Activated T-helper 1 cell treated with anti-CD3 and anti-CD28 coated beads, Interleukin-12 subunit alpha, Interleukin-12 subunit beta, Interleukin-2, Interleukin-4 antibody, amounts not matched to agents 30 ng/mL and 10 ng/mL and 1 ng/mL, durations not matched to agents 14 hours and 24 hours and 36 hours (primary cell): ENCODE measurements at regions not wholly inside any gene's neighbourhood (a gene's known extent, or its start where the extent isn't known, plus 50 kb on each side); places are given as distances from the start of the nearest gene placed in this dataset.

Experiments
- DNase-seq: peaks from one replicate; pipeline ENCODE4 v3.0.0; 2021; ENCODE audit warnings: low spot score
- H3K27ac Mint-ChIP-seq: one replicate; pipeline ENCODE4 v1.8.0; 2021; ENCODE audit warnings: mild to moderate bottlenecking, mixed read lengths
- H3K27me3 Mint-ChIP-seq: one replicate; pipeline ENCODE4 v1.8.0; 2022; ENCODE audit warnings: mild to moderate bottlenecking, moderate library complexity, mixed read lengths; ENCODE audit not compliant: insufficient read depth
- H3K36me3 Mint-ChIP-seq: one replicate; pipeline ENCODE4 v1.8.0; 2021; ENCODE audit warnings: low read depth, mixed read lengths
- H3K4me1 Mint-ChIP-seq: one replicate; pipeline ENCODE4 v1.8.0; 2021; ENCODE audit warnings: low read depth, mixed read lengths
- H3K4me3 Mint-ChIP-seq: one replicate; pipeline ENCODE4 v1.8.0; 2021; ENCODE audit warnings: mild to moderate bottlenecking, moderate library complexity, mixed read lengths
- H3K9me3 Mint-ChIP-seq: one replicate; pipeline ENCODE4 v1.8.0; 2021; ENCODE audit warnings: mixed read lengths
- intact Hi-C: fragments of 100-400 bp; cut with micrococcal nuclease; formaldehyde crosslinking; loops from one replicate; pipeline ENCODE4 v1.15.1; 2024

DNA sequence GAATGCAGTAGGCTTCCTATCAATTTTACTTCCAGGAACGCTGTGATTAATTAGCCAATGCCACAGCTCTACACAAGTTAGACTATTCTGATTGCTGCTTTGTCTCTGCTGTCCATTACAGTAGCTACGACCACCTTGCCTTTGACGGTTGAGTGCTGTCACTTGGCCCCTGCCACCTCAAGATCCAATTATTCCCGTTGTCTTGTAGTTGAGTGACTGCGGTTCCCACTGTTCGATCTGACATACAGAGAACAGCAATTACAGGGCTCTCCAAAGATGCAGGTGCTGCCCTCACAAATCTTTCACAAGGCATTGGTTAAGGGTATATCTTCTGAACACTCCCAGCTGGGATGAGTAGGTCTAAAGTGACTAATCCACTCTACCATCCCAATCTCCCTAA lies 393.4 kb upstream of the KIF2A start:
- DNase-seq: no peak
- no peak overlapping the region for H3K4me3 Mint-ChIP-seq
- H3K27me3 Mint-ChIP-seq: no peaks in the 10 kb centered on the region
- intact Hi-C loops: no loop called here
- no peaks in the 10 kb centered on the region for H3K36me3 Mint-ChIP-seq
- no peaks in the 10 kb centered on the region for H3K4me1 Mint-ChIP-seq
- H3K9me3 Mint-ChIP-seq: no peaks in the 10 kb centered on the region
- H3K27ac Mint-ChIP-seq: no peak overlapping the region

DNA sequence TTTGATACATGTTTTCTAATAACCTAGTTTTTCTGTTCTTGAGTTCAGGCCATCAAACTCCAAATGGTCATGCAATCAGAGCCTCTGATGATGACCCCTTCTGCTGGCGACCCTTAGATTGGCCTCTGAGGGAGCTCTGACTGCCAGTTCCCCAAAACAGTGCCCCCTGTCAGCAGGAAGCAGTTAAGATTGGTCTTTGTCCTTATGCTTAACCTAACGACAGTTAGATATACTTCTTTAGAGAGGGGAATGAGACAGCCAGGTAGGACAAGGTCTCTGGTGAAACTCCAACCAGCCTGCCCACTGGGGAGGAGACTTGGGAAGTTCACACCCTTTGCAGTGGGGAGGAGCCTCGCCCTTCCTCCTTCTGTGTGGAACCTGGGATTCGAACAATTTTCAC lies 390.4 kb upstream of the KIF2A start:
- intact Hi-C loops: no loop called here
- Mint-ChIP-seq H3K9me3 (no peaks in the 10 kb centered on the region), H3K27me3 (no peaks in the 10 kb centered on the region), H3K4me3 (no peak overlapping the region), H3K27ac (no peak overlapping the region), H3K4me1 (no peaks in the 10 kb centered on the region), H3K36me3 (no peaks in the 10 kb centered on the region)
- no peak for DNase-seq

GRCh38 chr5:61916621-61917620 lies 389.1 kb upstream of the KIF2A start:
- intact Hi-C loops: no loop called here
- no peak overlapping the region for H3K4me3 Mint-ChIP-seq
- no peak for DNase-seq
- H3K9me3 Mint-ChIP-seq: no peaks in the 10 kb centered on the region
- no peaks in the 10 kb centered on the region for H3K36me3 Mint-ChIP-seq
- H3K4me1 Mint-ChIP-seq: no peaks in the 10 kb centered on the region
- H3K27me3 Mint-ChIP-seq: no peaks in the 10 kb centered on the region
- H3K27ac Mint-ChIP-seq: no peak overlapping the region

DNA sequence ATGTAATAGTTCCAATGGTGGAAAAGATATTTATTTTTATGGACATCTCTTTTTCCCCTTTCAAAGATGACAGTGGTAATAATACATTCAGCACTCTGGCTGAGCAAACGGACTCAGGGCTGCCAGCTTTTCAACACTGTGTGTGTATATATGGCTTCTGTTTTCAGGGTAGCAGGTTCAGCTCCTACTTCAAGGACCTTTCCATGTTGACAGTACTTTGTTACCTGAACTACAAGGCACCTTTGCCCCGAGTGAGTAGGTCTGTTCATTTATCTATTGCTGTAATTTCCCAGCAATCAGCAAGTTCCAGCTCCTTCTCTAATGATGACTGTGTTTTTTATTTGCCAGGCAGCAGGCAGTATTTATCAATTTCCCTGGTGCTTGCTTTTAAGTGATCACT lies 387.4 kb upstream of the KIF2A start:
- Mint-ChIP-seq H3K4me3 (no peak overlapping the region), H3K27me3 (no peaks in the 10 kb centered on the region), H3K36me3 (no peaks in the 10 kb centered on the region), H3K4me1 (no peaks in the 10 kb centered on the region), H3K9me3 (no peaks in the 10 kb centered on the region), H3K27ac (no peak overlapping the region)
- intact Hi-C loops: no loop called here
- DNase-seq: no peak

GRCh38 chr5:61919920-61920319 lies 386.1 kb upstream of the KIF2A start:
- Mint-ChIP-seq H3K27ac (no peak overlapping the region), H3K27me3 (peaks cover 2% of the 10 kb centered on the region)

DNA sequence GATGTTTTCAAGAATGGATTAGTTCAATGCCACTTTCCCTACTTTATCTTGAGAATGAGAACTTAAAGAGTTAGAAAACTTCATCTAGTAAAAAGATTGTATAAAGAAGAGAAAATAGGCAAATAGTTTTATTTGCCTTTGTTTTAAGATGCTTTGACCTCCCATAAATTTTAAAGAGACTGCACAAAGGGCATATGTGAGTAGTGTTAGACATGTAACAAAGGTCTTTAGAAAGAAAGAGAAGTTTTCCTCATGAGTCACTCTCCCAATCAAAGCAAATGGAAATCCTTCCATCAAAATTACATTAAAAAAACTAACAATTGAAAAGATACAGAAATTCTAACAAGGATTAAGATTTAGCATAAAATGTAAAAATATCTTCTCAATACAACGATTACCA lies 381.8 kb upstream of the KIF2A start:
- Mint-ChIP-seq H3K9me3 (no peaks in the 10 kb centered on the region), H3K27me3 (peaks cover 2% of the 10 kb centered on the region), H3K27ac (no peak overlapping the region), H3K4me1 (no peaks in the 10 kb centered on the region), H3K4me3 (no peak overlapping the region), H3K36me3 (no peaks in the 10 kb centered on the region)
- DNase-seq: no peak
- intact Hi-C loops: no loop called here

More at GRCh38 chr5:61919920-61920319, 386.1 kb upstream of the KIF2A start:
- H3K4me1 Mint-ChIP-seq: no peaks in the 10 kb centered on the region
- intact Hi-C loops: no loop called here
- no peaks in the 10 kb centered on the region for H3K9me3 Mint-ChIP-seq
- no peak overlapping the region for H3K4me3 Mint-ChIP-seq
- H3K36me3 Mint-ChIP-seq: no peaks in the 10 kb centered on the region
- DNase-seq: no peak

GRCh38 chr5:61926911-61927310 lies 379.1 kb upstream of the KIF2A start:
- Mint-ChIP-seq H3K4me1 (no peaks in the 10 kb centered on the region), H3K27me3 (peaks cover 2% of the 10 kb centered on the region), H3K36me3 (no peaks in the 10 kb centered on the region)

DNA sequence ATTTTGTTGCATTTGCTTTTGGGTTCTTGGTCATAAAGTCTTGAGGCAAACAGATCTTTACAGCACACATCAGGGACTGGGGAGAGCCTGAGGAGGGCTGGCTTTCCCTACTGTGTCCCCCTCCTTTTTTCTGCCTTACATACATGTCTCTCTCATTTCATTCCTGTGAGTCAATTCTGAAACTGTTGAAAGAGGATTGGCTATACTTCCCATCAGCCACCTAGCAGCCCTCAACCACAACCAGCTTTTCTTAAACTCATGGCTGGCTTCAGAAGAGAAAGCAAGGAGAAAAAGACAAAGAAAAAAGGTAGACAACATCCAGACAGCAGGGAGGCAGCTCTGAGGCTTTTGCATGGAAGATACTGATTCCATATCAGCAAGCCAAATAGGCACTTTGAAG lies 374.8 kb upstream of the KIF2A start:
- no peak for DNase-seq
- intact Hi-C loops: no loop called here
- no peaks in the 10 kb centered on the region for H3K4me1 Mint-ChIP-seq
- no peak overlapping the region for H3K27ac Mint-ChIP-seq
- no peaks in the 10 kb centered on the region for H3K27me3 Mint-ChIP-seq
- H3K9me3 Mint-ChIP-seq: no peaks in the 10 kb centered on the region
- no peak overlapping the region for H3K4me3 Mint-ChIP-seq
- H3K36me3 Mint-ChIP-seq: no peaks in the 10 kb centered on the region

More at GRCh38 chr5:61926911-61927310, 379.1 kb upstream of the KIF2A start:
- Mint-ChIP-seq H3K4me3 (no peak overlapping the region), H3K27ac (no peak overlapping the region), H3K9me3 (no peaks in the 10 kb centered on the region)
- intact Hi-C loops: no loop called here
- no peak for DNase-seq

- Mint-ChIP-seq H3K4me3 (no peak overlapping the region), H3K9me3 (no peaks in the 10 kb centered on the region), H3K4me1 (no peaks in the 10 kb centered on the region), H3K36me3 (no peaks in the 10 kb centered on the region), H3K27me3 (no peaks in the 10 kb centered on the region), H3K27ac (no peak overlapping the region)
- DNase-seq: no peak
- intact Hi-C loops: no loop called here
Measured at GRCh38 chr5:61933787-61934626, 372.0 kb upstream of the KIF2A start.

- no peaks in the 10 kb centered on the region for H3K4me1 Mint-ChIP-seq
- DNase-seq: no peak
- no peaks in the 10 kb centered on the region for H3K36me3 Mint-ChIP-seq
- H3K9me3 Mint-ChIP-seq: no peaks in the 10 kb centered on the region
- no peak overlapping the region for H3K4me3 Mint-ChIP-seq
- no peaks in the 10 kb centered on the region for H3K27me3 Mint-ChIP-seq
- H3K27ac Mint-ChIP-seq: no peak overlapping the region
- intact Hi-C loops: no loop called here
Measured at GRCh38 chr5:61941637-61942036, 364.4 kb upstream of the KIF2A start.

DNA sequence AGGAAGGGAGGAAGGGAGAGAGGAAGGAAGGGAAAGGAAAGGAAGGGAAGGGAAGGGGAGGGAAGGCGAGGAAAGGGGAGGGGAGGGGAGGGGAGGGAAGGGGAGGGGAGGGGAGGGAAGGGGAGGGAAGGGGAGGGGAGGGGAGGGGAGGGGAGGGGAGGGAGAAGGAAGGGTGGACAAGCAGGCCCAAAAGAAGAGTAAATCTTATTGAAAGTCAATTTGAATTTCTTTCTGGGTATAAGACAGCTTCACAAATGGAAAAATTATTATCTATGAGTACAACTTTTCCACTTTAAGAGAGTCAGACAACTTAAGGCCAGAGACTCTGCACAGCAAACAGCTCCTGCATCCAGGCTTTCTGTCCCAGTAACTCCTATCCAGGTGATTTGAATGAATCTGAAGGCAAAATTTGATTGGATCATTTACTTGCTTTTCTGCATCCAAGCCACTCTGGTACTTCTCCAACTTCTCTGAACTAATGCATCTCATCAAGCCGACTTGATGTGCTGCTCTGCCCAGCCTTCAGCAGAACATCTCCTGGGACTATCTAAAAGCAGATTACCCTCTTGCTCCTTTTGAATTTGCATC lies 363.4 kb upstream of the KIF2A start:
- H3K4me3 Mint-ChIP-seq: no peak overlapping the region
- H3K27me3 Mint-ChIP-seq: no peaks in the 10 kb centered on the region
- no peaks in the 10 kb centered on the region for H3K9me3 Mint-ChIP-seq
- intact Hi-C loops: no loop called here
- no peaks in the 10 kb centered on the region for H3K4me1 Mint-ChIP-seq
- no peak overlapping the region for H3K27ac Mint-ChIP-seq
- no peaks in the 10 kb centered on the region for H3K36me3 Mint-ChIP-seq
- DNase-seq: no peak

DNA sequence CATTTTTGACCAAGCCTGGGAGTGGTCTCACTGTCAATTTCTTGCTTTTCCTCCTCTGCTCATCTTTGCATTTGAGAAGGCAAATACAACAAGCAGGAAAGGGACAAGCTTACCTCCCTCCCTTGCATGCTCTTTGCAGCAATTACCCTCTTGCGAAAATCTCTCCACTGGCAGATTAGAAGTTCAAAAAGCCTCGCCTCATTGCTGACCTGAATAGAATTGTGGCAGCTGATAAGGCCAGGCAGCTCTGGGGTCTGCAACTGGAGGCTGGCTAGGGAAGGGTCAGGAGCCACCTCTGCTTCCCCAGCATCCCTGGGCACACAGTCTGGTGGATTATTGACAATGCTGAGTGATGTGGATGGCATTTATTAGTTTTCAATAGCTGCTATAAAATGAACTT lies 362.3 kb upstream of the KIF2A start:
- no peaks in the 10 kb centered on the region for H3K4me1 Mint-ChIP-seq
- no peaks in the 10 kb centered on the region for H3K36me3 Mint-ChIP-seq
- no peaks in the 10 kb centered on the region for H3K27me3 Mint-ChIP-seq
- no peak overlapping the region for H3K27ac Mint-ChIP-seq
- H3K4me3 Mint-ChIP-seq: no peak overlapping the region
- H3K9me3 Mint-ChIP-seq: no peaks in the 10 kb centered on the region
- DNase-seq: no peak
- intact Hi-C loops: no loop called here

- no peaks in the 10 kb centered on the region for H3K36me3 Mint-ChIP-seq
- H3K4me1 Mint-ChIP-seq: no peaks in the 10 kb centered on the region
- DNase-seq: no peak
- H3K27me3 Mint-ChIP-seq: no peaks in the 10 kb centered on the region
- intact Hi-C loops: no loop called here
- no peaks in the 10 kb centered on the region for H3K9me3 Mint-ChIP-seq
- H3K27ac Mint-ChIP-seq: no peak overlapping the region
- H3K4me3 Mint-ChIP-seq: no peak overlapping the region
Measured at GRCh38 chr5:61948151-61948550, 357.9 kb upstream of the KIF2A start.
